Trophoblast cell (in vitro differentiated cells and primary cell): ENCODE measurements at regions not wholly inside any gene's neighbourhood (a gene's known extent, or its start where the extent isn't known, plus 50 kb on each side); places are given as distances from the start of the nearest gene placed in this dataset.
"Not testable (repeated sequence)": the region's sequence is repeated elsewhere in the genome, so short reads cannot be mapped to it uniquely, and the experiment has no call there.

Experiments used
- DNase-seq, 2 donors: peaks; one replicate each; pipeline ENCODE4 v3.0.0-alpha.2; 2016
- H2AFZ ChIP-seq: 2 replicates; pipeline ENCODE4 v1.6.1; 2013; ENCODE audit warnings: low read length, moderate library complexity, mild to moderate bottlenecking; ENCODE audit not compliant: insufficient read depth, poor library complexity
- H2AK5ac ChIP-seq: 2 replicates; pipeline ENCODE4 v1.6.1; 2013; ENCODE audit warnings: mild to moderate bottlenecking, low read length
- H2BK120ac ChIP-seq: 2 replicates; pipeline ENCODE4 v1.6.1; 2013; ENCODE audit warnings: low read length, mild to moderate bottlenecking, moderate library complexity; ENCODE audit not compliant: insufficient read depth, poor library complexity
- H2BK12ac ChIP-seq: 2 replicates; pipeline ENCODE4 v1.6.1; 2013; ENCODE audit warnings: mild to moderate bottlenecking, low read length, moderate library complexity
- H2BK5ac ChIP-seq: 2 replicates; pipeline ENCODE4 v1.6.1; 2013; ENCODE audit warnings: low read length, low read depth, moderate library complexity, mild to moderate bottlenecking; ENCODE audit not compliant: poor library complexity
- H3K14ac ChIP-seq: 2 replicates; pipeline ENCODE4 v1.6.1; 2013; ENCODE audit warnings: mild to moderate bottlenecking, low read length
- H3K18ac ChIP-seq: 2 replicates; pipeline ENCODE4 v1.6.1; 2013; ENCODE audit warnings: mild to moderate bottlenecking, low read length
- H3K23ac ChIP-seq: 2 replicates; pipeline ENCODE4 v1.6.1; 2013; ENCODE audit warnings: low read length
- H3K27ac ChIP-seq: 2 replicates; pipeline ENCODE4 v1.5.1; 2013; ENCODE audit warnings: low read depth, mild to moderate bottlenecking, inconsistent platforms, low read length, moderate library complexity
- H3K27me3 ChIP-seq: 2 replicates; pipeline ENCODE4 v1.6.1; 2013; ENCODE audit warnings: inconsistent platforms, mild to moderate bottlenecking, low read length, moderate library complexity; ENCODE audit not compliant: insufficient read depth
- H3K36me3 ChIP-seq, 2 experiments: 1 replicate in 1 of 2; 2 replicates in 1 of 2; pipeline ENCODE4 v1.6.1; 2013; ENCODE audit warnings: low read length in 2 of 2, mild to moderate bottlenecking in 2 of 2, moderate library complexity in 1 of 2; ENCODE audit not compliant: insufficient read depth in 2 of 2, control insufficient read depth in 1 of 2
- H3K4ac ChIP-seq: 2 replicates; pipeline ENCODE4 v1.6.1; 2013; ENCODE audit warnings: low read depth, mild to moderate bottlenecking, low read length, moderate library complexity
- H3K4me1 ChIP-seq, 2 experiments: 1 replicate in 1 of 2; 2 replicates in 1 of 2; pipeline ENCODE4 v1.6.1; 2013; ENCODE audit warnings: low read length in 2 of 2, mild to moderate bottlenecking in 2 of 2, moderate library complexity in 1 of 2; ENCODE audit not compliant: insufficient read depth in 2 of 2, control insufficient read depth in 1 of 2
- H3K4me2 ChIP-seq: 2 replicates; pipeline ENCODE4 v1.6.1; 2013; ENCODE audit warnings: inconsistent platforms, mild to moderate bottlenecking, low read length, moderate library complexity
- H3K4me3 ChIP-seq: 2 replicates; pipeline ENCODE4 v1.5.1; 2013; ENCODE audit warnings: mild to moderate bottlenecking, low read depth, low read length, inconsistent platforms
- H3K79me1 ChIP-seq: one replicate; pipeline ENCODE4 v1.6.1; 2013; ENCODE audit warnings: low read length
- H3K79me2 ChIP-seq: 2 replicates; pipeline ENCODE4 v1.6.1; 2013; ENCODE audit warnings: low read length, mild to moderate bottlenecking; ENCODE audit not compliant: control insufficient read depth, insufficient read depth, poor library complexity
- H3K9ac ChIP-seq: 2 replicates; pipeline ENCODE4 v1.6.1; 2013; ENCODE audit warnings: mild to moderate bottlenecking, low read length
- H3K9me3 ChIP-seq: 2 replicates; pipeline ENCODE4 v1.6.1; 2013; ENCODE audit warnings: low read depth, mild to moderate bottlenecking, control low read depth, inconsistent platforms, low read length; ENCODE audit not compliant: insufficient read depth
- H4K12ac ChIP-seq: 2 replicates; pipeline ENCODE4 v1.6.1; 2013; ENCODE audit warnings: low read depth, mild to moderate bottlenecking, low read length, moderate library complexity
- H4K8ac ChIP-seq: 2 replicates; pipeline ENCODE4 v1.6.1; 2013; ENCODE audit warnings: low read depth, mild to moderate bottlenecking, low read length, moderate library complexity
- H4K91ac ChIP-seq: one replicate; pipeline ENCODE4 v1.6.1; 2013; ENCODE audit warnings: low read depth, mild to moderate bottlenecking, low read length, moderate library complexity
- WGBS: extraction: QIAGEN DNeasy Blood & Tissue Kit; methylation state at CpG from one replicate; pipeline ENCODE4 v1.1.7; 2013; ENCODE audit warnings: missing lambda C conversion rate; ENCODE audit not compliant: insufficient read length, insufficient coverage; ENCODE audit errors: extremely low coverage; 5-methylcytosine and 5-hydroxymethylcytosine counted together

- Histone ChIP-seq H3K4me1 (no peaks in the 10 kb centered on the region), H3K23ac (no peak overlapping the region), H3K27ac (no peak overlapping the region), H2BK120ac (no peak overlapping the region), H2BK5ac (no peak overlapping the region), H3K27me3 (no peaks in the 10 kb centered on the region), H2BK12ac (no peak overlapping the region), H3K79me1 (no peaks in the 10 kb centered on the region), H3K79me2 (no peaks in the 10 kb centered on the region), H4K91ac (no peak overlapping the region), H4K12ac (no peak overlapping the region), H3K14ac (no peak overlapping the region), H3K18ac (no peak overlapping the region), H3K4ac (no peak overlapping the region), H3K36me3 (no peaks in the 10 kb centered on the region), H2AFZ (no peak overlapping the region), H3K9me3 (peaks cover 10% of the 10 kb centered on the region), H4K8ac (no peak overlapping the region), H3K4me3 (no peak overlapping the region), H3K4me2 (no peak overlapping the region), H2AK5ac (no peak overlapping the region), H3K9ac (no peak overlapping the region)
- WGBS, result no CpG with 5 or more reads among the region's 29 CpGs
- no peak for DNase-seq
Measured at GRCh38 chr17:22203208-22203715, 510.9 kb downstream of the KCNJ18 start.

- H3K18ac ChIP-seq, H3K79me1 ChIP-seq, H2AK5ac ChIP-seq, DNase-seq, H3K14ac ChIP-seq, H3K27ac ChIP-seq, H3K23ac ChIP-seq, H3K9ac ChIP-seq, H4K91ac ChIP-seq, H3K79me2 ChIP-seq, H4K12ac ChIP-seq, H3K4ac ChIP-seq, H2AFZ ChIP-seq, H3K27me3 ChIP-seq, H2BK12ac ChIP-seq, H3K36me3 ChIP-seq, H2BK5ac ChIP-seq, H3K4me3 ChIP-seq, H3K4me1 ChIP-seq, H2BK120ac ChIP-seq, H3K4me2 ChIP-seq, H4K8ac ChIP-seq: not testable (repeated sequence)
- peaks cover 10% of the 10 kb centered on the region for H3K9me3 ChIP-seq
- WGBS, result no CpG with 5 or more reads among the region's 13 CpGs
Measured at GRCh38 chr17:22204076-22204475, 511.8 kb downstream of the KCNJ18 start.

- not testable (repeated sequence) for DNase-seq, H3K27me3 ChIP-seq, H2BK12ac ChIP-seq, H3K79me1 ChIP-seq, H3K4me2 ChIP-seq, H3K9me3 ChIP-seq, H2BK5ac ChIP-seq, H3K18ac ChIP-seq, H3K4me3 ChIP-seq, H3K36me3 ChIP-seq, H3K27ac ChIP-seq, H3K4me1 ChIP-seq, H3K14ac ChIP-seq, H4K91ac ChIP-seq, H4K8ac ChIP-seq, H3K4ac ChIP-seq, H4K12ac ChIP-seq, H3K23ac ChIP-seq, H3K9ac ChIP-seq, H2BK120ac ChIP-seq, H2AFZ ChIP-seq, H2AK5ac ChIP-seq, H3K79me2 ChIP-seq
- WGBS, result no CpG with 5 or more reads among the region's 12 CpGs
Measured at GRCh38 chr17:22210212-22210611, 517.9 kb downstream of the KCNJ18 start.

GRCh38 chr17:22213169-22213568 is 520.8 kb downstream of the KCNJ18 start:
- H2BK12ac ChIP-seq, H3K23ac ChIP-seq, H4K12ac ChIP-seq, H2AFZ ChIP-seq, H3K4me1 ChIP-seq, H3K9me3 ChIP-seq, H4K91ac ChIP-seq, H3K27me3 ChIP-seq, H4K8ac ChIP-seq, H3K14ac ChIP-seq, H2AK5ac ChIP-seq, H3K36me3 ChIP-seq, H3K9ac ChIP-seq, H2BK120ac ChIP-seq, H3K4me3 ChIP-seq, H3K79me2 ChIP-seq, H2BK5ac ChIP-seq, H3K18ac ChIP-seq, DNase-seq, H3K4ac ChIP-seq, H3K27ac ChIP-seq, H3K4me2 ChIP-seq, H3K79me1 ChIP-seq: not testable (repeated sequence)
- no CpG with 5 or more reads among the region's 4 CpGs for WGBS
